ENCODE measurements at regions not wholly inside any gene's neighbourhood (a gene's known extent, or its start where the extent isn't known, plus 50 kb on each side); places are given as distances from the start of the nearest gene placed in this dataset.
"Not testable (repeated sequence)": the region's sequence is repeated elsewhere in the genome, so short reads cannot be mapped to it uniquely, and the experiment has no call there.

DNA sequence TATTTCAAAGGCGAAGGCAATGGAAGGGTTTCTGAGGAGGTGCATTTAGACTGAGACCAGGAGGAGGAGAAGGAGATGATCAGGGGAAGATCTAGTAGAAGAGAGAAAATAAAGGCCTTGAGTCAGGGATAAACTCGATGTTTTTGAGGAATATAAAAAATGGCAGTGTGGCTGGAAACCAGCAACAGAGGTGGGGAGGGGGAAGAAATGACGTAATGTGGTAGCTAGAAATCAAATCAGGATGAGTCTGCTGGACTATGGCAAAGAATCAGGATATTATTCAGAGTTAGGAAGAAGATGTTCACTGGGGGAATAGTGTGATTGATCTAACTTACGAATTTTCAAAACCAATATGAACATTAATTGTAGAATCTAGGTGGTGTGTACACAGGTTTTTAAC, 1673.9 kb upstream of the WWC1 start:
- no peak for DNase-seq (ENCODE audit: low spot score)

GRCh38 chr5:166618526-166618925, 1672.9 kb upstream of the WWC1 start:
- no peak for DNase-seq (ENCODE audit: low spot score)

GRCh38 chr5:166624573-166624972, 1666.9 kb upstream of the WWC1 start:
- no peak for DNase-seq (ENCODE audit: low spot score)

GRCh38 chr5:166625210-166625865, 1666.1 kb upstream of the WWC1 start:
- no peak for DNase-seq (ENCODE audit: low spot score)

DNA sequence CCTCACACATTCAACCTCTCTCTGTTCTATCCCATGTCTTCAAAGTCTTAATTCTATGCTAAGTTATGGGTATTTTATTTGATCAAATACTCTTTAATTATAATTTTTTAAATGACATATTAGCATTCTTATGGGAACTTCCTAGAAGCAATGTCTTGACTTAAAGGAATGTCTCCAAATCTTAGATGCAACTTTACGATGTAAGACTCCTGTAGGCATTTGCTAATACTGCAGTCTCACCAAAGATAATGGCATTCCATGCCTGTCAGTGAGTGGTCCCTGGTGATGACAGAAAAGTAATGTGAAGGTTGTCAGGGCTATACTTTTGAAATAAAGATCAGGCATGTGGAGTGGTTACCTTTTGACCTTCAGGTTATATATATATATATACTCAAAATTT, 1654.2 kb upstream of the WWC1 start:
- DNase-seq (ENCODE audit: low spot score), result no peak

- DNase-seq (ENCODE audit: low spot score), result no peak
Measured at GRCh38 chr5:166639151-166639550, 1652.3 kb upstream of the WWC1 start.

- DNase-seq (ENCODE audit: low spot score), result not testable (repeated sequence)
Measured at GRCh38 chr5:166640136-166640535, 1651.3 kb upstream of the WWC1 start.

DNA sequence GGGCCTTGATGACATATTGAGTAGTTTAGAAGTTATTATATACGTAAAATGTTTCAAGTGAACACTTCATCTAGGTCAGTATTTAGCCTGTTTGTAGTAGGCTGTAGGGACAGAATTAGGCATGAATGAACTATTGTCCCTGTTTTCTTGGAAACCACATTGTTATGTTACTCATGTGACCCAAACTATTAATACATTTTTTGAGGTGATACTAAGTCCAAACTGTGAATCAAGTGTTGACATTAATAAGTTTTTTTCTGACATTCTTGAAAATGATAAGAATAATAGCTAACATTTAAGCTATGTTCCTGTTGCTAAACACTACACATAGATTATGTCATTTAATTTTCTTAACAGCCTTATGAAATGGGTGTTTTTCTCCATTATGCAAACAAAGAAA, 1642.7 kb upstream of the WWC1 start:
- DNase-seq (ENCODE audit: low spot score), result no peak

DNA sequence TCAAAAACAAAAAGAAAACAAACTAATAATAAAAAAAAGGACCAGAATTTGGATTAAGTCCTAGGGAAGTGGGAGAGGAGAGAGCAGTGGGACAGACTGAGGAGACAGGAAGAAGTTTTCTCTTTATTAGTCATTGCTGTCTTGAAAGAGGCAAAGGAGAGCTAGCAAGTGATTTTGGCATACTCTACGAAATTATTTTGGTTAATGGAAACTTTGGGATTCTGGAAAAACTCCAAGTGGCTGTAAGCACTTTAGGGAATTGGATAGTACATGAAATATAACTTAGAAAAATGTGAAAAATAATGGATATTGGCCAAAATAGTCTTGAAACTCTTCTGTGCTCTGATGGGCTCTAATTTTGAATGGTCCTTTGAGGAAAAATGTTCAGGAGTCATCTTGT, 1641.8 kb upstream of the WWC1 start:
- DNase-seq (ENCODE audit: low spot score), result no peak

DNA sequence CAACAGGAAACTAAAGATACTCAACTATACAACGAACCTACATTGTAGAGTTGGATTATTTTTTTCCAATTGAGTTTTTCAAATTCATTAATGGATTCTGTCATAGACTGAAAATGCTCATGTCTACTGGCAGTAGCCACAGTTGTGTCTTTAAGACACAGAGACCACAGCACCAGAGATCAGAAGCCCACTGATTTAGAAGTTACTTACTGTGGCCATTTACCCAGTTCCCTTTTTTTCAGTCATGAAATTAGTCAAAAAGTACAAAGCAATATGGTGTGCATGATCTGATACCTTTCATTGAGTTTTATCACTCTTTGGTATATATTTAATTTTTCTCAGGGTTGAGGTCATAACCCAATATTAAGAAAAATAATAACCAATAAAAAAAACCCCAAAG, 1640.2 kb upstream of the WWC1 start:
- DNase-seq (ENCODE audit: low spot score), result no peak

- no peak for DNase-seq (ENCODE audit: low spot score)
Measured at GRCh38 chr5:166671811-166672210, 1619.6 kb upstream of the WWC1 start.

GRCh38 chr5:166672431-166672830, 1619.0 kb upstream of the WWC1 start:
- no peak for DNase-seq (ENCODE audit: low spot score)

- DNase-seq (ENCODE audit: low spot score), result no peak
Measured at GRCh38 chr5:166677891-166678290, 1613.6 kb upstream of the WWC1 start.

GRCh38 chr5:166679331-166679730, 1612.1 kb upstream of the WWC1 start:
- DNase-seq (ENCODE audit: low spot score), result no peak

GRCh38 chr5:166695326-166695725, 1596.1 kb upstream of the WWC1 start:
- no peak for DNase-seq (ENCODE audit: low spot score)

GRCh38 chr5:166708291-166708690, 1583.2 kb upstream of the WWC1 start:
- no peak for DNase-seq (ENCODE audit: low spot score)

GRCh38 chr5:166709691-166710090, 1581.8 kb upstream of the WWC1 start:
- DNase-seq (ENCODE audit: low spot score), result no peak

- DNase-seq (ENCODE audit: low spot score), result no peak
Measured at GRCh38 chr5:166710271-166710670, 1581.2 kb upstream of the WWC1 start.

- DNase-seq (ENCODE audit: low spot score), result no peak
Measured at GRCh38 chr5:166712447-166713185, 1578.8 kb upstream of the WWC1 start.

- DNase-seq (ENCODE audit: low spot score), result no peak
Measured at GRCh38 chr5:166713295-166713694, 1578.2 kb upstream of the WWC1 start.

- DNase-seq (ENCODE audit: low spot score), result no peak
Measured at GRCh38 chr5:166716856-166717492, 1574.5 kb upstream of the WWC1 start.

DNA sequence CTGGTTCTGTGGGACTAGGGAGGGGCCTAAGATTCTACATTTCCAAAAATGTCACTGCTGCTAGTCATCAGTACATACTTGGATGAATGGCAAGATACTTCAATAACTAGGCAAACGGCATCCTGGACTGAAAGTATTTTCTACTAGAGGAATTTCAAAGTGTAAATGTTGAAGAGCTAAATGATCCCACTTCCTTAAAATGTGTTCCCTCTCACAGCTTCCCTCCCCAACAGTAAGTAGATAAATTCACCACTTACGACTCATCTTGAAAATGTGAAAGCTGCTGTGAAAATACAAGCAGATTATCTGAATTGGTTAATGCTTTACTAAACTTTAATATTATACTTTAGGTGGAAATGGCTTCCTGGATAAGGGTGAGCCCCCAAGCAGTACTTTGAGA, 1571.5 kb upstream of the WWC1 start:
- no peak for DNase-seq (ENCODE audit: low spot score)

- DNase-seq (ENCODE audit: low spot score), result no peak
Measured at GRCh38 chr5:166722939-166723338, 1568.5 kb upstream of the WWC1 start.

Measured in hepatic stellate cell (primary cell).